Activated CD4-positive, alpha-beta T cell treated with anti-CD3 and anti-CD28 coated beads, Interleukin-2, amount 50 U/mL, for 1 hour (primary cell): ENCODE measurements at regions not wholly inside any gene's neighbourhood (a gene's known extent, or its start where the extent isn't known, plus 50 kb on each side); places are given as distances from the start of the nearest gene placed in this dataset.
"Not testable (repeated sequence)": the region's sequence is repeated elsewhere in the genome, so short reads cannot be mapped to it uniquely, and the experiment has no call there.

Experiments
- DNase-seq: peaks from one replicate; pipeline ENCODE4 v3.0.0-alpha.2; 2020

DNA sequence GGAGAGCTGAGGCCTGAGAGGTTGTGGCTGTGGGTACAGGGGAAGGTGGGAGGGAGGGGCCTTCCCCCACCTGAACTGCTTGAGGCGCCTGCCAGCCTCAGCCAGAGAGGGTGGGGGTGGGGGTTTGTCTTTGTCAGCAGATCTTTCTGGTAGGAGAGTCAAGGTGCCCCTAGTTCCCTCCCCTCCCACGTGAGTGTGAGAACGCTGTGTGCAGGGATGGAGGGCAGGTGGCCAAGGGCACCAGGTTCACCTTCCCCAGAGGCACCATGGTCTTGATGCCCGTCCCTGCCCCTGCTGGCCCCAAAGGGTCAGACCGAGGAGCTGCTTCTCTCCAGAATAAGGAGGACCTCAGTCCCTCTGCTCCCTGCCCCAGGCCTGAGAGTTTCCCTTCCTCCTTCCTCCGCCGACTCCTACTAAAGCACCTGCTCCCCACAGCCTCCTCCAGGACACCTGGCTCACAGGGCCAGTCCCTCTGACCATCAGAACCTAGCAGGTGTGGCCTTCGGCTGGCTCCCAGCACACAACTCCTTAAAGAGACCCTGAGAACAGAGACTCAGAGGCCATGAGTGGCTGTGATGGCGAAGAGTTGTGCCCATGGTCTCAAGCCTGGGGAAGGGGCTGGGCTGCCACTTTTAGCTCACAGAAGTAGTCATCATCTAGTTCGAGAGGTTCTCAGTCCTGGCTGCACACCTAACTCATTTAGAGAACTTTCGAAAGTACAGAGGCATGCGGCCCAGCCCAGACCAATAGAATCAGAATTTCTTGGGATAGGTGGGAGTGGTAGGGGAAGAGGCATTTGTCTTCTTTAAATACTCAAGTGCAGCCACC, 113.2 kb upstream of the LHX1 start:
- DNase-seq = no peak

DNA sequence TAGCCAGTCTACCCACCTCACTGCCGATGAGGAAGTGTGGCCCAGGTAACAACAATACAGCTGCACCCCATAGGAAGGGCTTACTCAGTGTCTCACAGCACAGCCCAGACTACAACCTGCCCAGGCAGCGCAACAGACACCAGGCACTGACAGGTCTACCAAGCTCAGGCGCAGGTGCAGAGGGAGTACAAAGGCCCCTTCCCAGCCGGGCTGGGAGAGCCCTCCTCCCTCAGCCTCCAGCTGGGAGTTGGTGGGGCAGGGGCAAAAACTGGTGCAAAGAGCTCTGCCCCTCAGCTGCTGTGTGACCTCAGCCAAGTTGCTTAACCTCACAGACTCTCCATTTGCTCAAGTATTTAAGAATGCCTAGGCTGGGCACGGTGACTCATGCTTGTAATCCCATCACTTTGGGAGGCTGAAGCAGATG, 112.6 kb upstream of the LHX1 start:
- DNase-seq = no peak

DNA sequence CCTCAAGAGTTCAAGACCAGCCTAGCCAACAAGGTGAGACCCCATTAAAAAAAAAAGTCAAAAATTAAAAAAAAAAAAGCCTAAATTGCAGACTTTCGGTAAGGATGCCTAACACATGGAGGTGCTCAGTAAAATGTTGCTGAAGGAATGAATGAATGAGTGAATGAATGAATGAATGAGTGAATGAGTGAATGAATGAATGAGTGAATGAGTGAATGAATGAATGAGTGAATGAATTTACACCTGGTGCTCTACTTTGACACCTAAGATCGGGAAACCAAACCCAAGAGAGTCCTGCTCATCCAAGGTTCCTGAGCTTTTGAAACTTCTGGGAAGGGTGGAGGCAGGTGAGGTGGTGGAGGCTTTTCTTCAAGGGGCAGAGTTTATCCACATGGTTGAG, 112.2 kb upstream of the LHX1 start:
- DNase-seq = no peak

DNA sequence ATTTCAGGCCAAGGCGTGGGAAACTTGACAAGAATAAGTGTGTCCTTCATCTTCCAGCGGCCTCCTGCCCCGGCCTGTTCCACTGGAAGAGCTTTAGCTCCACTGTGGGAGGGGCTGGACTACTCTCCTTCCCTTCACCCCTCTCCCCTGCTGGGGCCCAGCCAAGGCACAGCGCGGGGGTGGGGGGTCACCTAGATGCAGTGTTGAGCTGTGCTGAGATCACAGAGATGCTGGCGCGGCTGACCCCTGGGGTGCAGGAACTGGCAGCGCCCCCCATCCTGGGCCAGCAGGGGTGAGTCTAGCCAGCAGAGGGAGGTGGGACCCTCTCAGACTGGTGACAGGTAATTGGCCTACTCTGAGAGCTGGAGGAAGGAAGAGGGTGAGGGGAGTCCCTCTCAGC, 111.8 kb upstream of the LHX1 start:
- no peak for DNase-seq

GRCh38 chr17:36825951-36826350, 111.3 kb upstream of the LHX1 start:
- no peak for DNase-seq

DNA sequence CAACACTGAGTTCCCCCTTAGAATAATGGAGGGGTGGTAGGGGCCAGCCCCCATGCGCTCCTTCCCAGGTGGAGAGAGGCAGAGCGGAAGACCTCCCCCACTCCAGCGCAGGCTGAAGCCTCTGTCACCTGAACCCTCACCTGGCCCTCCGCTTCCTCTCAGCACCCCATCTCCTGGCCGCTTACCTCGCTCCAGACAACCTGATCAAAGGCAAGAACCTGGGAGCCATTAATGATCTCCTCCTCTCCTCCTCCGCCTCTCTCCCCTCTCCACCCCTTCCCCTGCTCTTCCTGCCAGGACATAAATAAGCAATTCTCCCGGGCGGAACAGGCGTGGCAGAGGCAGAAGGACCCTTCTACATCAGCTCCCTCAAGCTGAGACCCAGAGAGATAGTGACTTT, 110.2 kb upstream of the LHX1 start:
- DNase-seq = no peak

- DNase-seq = no peak
Observed at GRCh38 chr17:36829676-36830075, 107.6 kb upstream of the LHX1 start.

- DNase-seq = no peak
Observed at GRCh38 chr17:36833279-36833678, 104.0 kb upstream of the LHX1 start.

DNA sequence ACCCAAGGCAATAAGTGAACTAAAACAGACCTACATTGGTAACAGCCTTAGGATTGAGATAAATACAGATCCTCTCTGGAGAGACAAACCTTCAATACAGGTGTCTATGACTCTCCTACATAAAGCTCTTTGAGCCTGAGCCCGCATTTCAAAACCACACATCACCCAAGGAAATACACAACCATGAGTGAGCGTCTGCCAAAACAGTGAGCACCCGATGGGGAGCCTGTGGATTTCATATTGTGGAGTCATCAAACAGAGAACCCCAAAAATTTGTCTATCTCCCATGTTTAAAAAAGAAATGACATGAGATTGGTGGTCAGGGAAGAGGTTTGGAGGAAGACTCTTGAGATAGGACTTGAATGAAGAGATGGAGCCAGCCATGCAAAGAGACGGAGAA, 102.2 kb upstream of the LHX1 start:
- no peak for DNase-seq

DNA sequence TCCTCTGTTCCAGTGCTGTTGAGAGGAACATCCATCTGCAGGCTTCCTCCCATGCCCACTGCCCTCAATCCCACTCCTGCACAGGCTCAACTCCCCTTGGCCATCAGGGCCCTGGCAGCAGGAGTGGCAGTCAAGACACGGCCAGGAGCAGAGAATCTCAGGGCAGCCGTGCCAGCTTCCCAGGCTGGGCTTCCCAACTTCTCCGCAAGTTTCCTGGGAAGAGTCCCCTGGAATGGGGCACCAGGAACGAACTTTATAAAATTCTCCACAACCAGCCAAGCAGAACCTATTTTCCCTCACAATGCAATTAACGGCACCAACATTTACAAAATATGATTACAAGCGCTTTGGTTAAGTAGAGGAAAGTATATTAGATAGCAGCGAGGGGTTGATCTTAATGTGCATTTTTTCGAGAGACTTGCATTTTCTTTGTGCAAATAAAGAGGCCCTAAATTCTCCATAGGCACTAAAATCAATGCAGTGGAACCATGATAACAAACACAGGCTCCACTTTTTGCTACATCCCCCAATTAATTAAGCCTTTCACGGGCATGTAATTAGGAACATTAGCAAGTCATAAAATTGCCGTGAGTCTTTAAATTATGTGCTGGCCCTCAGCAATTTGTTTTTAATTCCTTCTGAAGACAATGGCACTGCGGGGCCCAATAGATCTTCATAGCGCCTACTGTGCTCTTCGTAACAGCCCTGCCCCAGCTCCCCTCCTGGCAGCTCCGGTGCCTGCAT, 99.9 kb upstream of the LHX1 start:
- no peak for DNase-seq

DNA sequence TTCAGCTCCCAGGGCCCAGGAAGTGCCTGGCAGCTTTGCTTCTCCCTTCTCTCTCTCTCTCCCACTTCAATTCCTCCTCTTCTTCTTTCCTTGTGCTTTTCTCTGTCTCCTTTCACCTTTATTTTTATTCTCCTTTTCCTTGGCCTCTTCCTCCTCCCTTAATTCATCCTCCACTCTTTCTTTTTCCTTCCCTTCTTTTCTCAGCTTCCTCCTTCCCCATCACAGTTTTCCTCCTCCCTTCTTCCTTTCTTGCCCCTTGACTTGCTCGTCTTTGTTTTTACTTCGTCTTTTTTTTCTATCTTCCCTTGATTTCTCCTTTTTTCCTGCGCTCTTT, 99.4 kb upstream of the LHX1 start:
- no peak for DNase-seq

DNA sequence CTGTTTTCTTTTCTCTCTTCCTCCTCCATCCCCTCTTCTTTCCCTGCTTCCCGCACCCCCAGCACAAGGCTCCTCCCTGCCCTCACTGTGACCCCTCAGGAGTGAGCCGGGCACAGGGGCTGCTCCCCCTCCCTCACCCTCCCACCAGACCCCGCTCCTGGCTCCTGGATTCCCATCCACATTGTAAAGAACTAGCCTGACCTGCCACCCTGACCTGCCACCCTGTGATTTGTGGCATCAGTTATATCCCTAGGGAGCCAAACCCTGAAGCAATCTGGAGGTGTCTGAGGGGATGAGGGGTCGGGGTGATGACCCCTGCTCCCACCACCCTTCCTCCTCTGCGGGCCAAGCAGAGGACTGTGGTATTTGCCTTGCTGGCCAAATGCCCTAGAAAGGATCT, 98.0 kb upstream of the LHX1 start:
- DNase-seq = no peak

- no peak for DNase-seq
Observed at GRCh38 chr17:36840796-36841195, 96.5 kb upstream of the LHX1 start.

DNA sequence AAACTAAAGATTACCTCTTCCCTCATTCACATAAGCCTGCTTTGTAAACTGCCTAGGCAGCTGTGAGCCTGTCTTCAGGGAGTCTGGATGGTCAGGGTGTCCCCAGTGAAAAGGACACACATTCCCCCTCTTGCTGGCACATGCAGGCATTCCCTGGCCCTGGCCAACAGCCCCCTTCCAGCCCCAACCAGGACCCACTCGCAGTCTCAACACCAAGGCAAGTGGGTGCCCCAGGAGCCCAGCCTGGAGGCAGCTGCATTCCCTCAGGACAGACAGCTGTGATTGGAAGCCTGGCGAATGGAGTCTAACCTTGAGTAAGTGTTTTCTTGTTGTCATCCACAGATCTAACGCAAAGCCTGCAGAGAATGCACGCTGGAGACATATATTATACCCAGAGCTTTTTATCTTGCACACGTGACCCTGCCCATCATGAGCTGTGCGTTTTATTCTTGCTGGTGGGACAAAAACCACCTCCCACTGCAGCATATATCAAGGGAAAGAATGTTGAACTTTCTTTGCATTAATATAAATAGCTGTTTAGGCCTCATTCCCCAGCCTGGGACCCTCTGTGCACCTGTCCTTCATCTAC, 95.0 kb upstream of the LHX1 start:
- no peak for DNase-seq

DNA sequence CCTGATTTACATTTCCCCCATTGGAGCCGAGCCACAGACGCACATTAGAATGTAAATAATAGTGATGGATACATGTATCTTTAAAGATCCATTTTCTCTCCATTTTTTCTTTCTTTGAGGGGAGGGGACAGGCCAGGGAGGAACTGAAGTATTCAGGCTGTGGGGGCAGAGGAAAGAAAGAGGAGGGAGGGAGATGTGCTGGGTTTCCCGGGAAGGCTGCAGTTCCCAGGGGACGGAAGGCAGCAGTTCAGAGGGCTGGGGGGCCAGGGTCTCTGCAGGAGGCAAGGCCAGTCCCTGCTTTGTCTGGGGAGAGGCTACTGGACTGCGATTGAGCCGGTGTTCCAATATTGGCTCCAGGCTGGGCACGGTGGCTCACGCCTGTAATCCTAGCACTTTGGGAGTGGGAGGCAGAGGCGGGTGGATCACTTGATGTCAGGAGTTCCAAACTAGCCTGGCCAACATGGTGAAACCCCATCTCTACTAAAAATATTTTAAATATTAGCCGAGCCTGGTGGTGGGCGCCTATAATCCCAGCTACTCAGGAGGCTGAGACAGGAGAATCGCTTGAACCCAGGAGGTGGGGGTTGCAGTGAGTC, 94.2 kb upstream of the LHX1 start:
- DNase-seq = no peak

- no peak for DNase-seq
Observed at GRCh38 chr17:36844013-36844412, 93.3 kb upstream of the LHX1 start.

GRCh38 chr17:36844601-36845000, 92.7 kb upstream of the LHX1 start:
- no peak for DNase-seq

- no peak for DNase-seq
Observed at GRCh38 chr17:36845916-36846315, 91.4 kb upstream of the LHX1 start.

- DNase-seq = no peak
Observed at GRCh38 chr17:36846410-36847292, 90.6 kb upstream of the LHX1 start.

GRCh38 chr17:36848008-36848902, 89.0 kb upstream of the LHX1 start:
- DNase-seq = no peak

DNA sequence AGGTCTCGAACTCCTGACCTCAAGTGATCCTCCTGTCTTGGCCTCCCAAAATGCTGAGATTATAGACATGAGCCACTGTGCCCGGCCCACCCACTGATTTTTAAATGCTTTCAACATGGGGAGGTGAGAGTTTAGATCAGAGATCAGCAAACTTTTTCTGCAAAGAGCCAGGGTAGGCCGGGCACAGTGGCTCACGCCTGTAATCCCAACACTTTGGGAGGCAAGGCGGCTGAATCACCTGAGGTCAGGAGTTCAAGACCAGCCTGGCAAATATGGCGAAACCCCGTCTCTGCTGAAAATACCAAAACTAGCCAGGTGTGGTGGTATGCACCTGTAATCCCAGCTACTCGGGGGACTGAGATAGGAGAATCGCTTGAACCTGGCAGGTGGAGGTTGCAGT, 88.3 kb upstream of the LHX1 start:
- DNase-seq = not testable (repeated sequence)

DNA sequence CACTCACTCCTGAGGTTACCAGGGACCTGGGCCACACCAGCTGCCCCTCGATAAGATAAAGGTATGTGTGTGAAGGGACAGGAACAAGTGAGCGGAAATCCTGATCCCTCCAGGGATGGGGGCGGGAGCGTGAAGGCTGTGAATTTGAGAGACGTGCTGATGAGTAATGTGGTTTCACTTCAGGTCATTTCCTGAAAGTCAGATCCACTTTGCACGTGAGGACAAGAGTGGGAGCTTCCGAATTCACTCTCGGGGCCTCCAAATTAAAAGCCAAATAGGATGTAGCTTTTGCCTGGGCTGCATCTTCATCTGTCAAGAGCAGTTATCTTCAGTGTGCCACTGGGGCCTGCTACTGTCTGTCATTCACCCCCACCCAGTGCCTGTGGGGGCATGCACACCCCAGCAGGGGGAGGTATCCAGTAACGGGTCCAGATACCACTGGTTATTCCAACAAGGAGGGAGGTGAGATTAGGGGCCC, 87.4 kb upstream of the LHX1 start:
- no peak for DNase-seq
